ENCODE measurements at regions not wholly inside any gene's neighbourhood (a gene's known extent, or its start where the extent isn't known, plus 50 kb on each side); places are given as distances from the start of the nearest gene placed in this dataset.
A peak's percentile ranks its signal among the peaks of the same experiment; 100 is the strongest.

DNA sequence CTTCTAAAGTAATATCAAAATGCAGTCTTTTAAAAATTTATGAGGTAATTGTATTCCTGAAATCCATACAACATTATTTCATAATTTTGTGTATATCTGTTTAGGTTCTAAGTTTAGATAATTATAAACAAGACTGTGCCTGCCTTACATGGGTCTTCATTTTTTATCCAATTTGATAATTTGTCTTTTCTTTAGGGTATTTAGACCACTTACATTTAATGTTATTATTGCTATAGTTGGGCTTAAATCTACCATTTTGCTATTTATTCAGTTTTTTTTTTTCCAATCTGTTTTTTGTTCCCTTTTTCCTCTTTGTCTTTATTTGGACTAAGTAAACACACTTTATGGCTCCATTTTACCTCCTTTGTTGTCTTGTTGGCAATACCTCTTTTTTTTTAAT is 312.5 kb upstream of the MEX3C start:
- Histone ChIP-seq H3K4me3 (no peak overlapping the region), H3K27ac (no peak overlapping the region), H3K9me3 (peaks cover 5% of the 10 kb centered on the region; the same call in 2 of the 3 replicates), H3K4me1 (peaks cover 5% of the 10 kb centered on the region; the same call in 2 of the 3 replicates), H3K4me2 (no peak overlapping the region)
- no peak for ATAC-seq
- ChIA-PET POLR2A (no interaction called here), CTCF (no interaction called here)
- FAIRE-seq = no peak
- DNase-seq (ENCODE audit: low read depth in 1 of 2, low spot score in 1 of 2) = no peak
- TF ChIP-seq HOXA7 (CRISPR knock-in tag; IDR thresholded peaks at IDR 0.05) = no peak
- no peak for TF ChIP-seq ZFP36 (IDR thresholded peaks at IDR 0.05; ENCODE audit: borderline replicate concordance, partially characterized antibody)
- TF ChIP-seq, protein P1, sequence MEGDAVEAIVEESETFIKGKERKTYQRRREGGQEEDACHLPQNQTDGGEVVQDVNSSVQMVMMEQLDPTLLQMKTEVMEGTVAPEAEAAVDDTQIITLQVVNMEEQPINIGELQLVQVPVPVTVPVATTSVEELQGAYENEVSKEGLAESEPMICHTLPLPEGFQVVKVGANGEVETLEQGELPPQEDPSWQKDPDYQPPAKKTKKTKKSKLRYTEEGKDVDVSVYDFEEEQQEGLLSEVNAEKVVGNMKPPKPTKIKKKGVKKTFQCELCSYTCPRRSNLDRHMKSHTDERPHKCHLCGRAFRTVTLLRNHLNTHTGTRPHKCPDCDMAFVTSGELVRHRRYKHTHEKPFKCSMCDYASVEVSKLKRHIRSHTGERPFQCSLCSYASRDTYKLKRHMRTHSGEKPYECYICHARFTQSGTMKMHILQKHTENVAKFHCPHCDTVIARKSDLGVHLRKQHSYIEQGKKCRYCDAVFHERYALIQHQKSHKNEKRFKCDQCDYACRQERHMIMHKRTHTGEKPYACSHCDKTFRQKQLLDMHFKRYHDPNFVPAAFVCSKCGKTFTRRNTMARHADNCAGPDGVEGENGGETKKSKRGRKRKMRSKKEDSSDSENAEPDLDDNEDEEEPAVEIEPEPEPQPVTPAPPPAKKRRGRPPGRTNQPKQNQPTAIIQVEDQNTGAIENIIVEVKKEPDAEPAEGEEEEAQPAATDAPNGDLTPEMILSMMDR (IDR thresholded peaks at IDR 0.05) = no peak
- TF ChIP-seq HOXB5 (CRISPR knock-in tag; IDR thresholded peaks at IDR 0.05) = no peak
- no peak for TF ChIP-seq NFE2L2 (conservative IDR thresholded peaks at IDR 0.05; ENCODE audit: low read length)
- TF ChIP-seq, protein P2, sequence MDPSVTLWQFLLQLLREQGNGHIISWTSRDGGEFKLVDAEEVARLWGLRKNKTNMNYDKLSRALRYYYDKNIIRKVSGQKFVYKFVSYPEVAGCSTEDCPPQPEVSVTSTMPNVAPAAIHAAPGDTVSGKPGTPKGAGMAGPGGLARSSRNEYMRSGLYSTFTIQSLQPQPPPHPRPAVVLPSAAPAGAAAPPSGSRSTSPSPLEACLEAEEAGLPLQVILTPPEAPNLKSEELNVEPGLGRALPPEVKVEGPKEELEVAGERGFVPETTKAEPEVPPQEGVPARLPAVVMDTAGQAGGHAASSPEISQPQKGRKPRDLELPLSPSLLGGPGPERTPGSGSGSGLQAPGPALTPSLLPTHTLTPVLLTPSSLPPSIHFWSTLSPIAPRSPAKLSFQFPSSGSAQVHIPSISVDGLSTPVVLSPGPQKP (IDR thresholded peaks at IDR 0.05; ENCODE audit: low read depth, low read length) = no peak
- no peak for TF ChIP-seq HEYL (CRISPR knock-in tag; IDR thresholded peaks at IDR 0.05)
- no peak for TF ChIP-seq SREBF2 (IDR thresholded peaks at IDR 0.05)
- no peak for TF ChIP-seq RFX5 (IDR thresholded peaks at IDR 0.05)
- TF ChIP-seq, protein P3, sequence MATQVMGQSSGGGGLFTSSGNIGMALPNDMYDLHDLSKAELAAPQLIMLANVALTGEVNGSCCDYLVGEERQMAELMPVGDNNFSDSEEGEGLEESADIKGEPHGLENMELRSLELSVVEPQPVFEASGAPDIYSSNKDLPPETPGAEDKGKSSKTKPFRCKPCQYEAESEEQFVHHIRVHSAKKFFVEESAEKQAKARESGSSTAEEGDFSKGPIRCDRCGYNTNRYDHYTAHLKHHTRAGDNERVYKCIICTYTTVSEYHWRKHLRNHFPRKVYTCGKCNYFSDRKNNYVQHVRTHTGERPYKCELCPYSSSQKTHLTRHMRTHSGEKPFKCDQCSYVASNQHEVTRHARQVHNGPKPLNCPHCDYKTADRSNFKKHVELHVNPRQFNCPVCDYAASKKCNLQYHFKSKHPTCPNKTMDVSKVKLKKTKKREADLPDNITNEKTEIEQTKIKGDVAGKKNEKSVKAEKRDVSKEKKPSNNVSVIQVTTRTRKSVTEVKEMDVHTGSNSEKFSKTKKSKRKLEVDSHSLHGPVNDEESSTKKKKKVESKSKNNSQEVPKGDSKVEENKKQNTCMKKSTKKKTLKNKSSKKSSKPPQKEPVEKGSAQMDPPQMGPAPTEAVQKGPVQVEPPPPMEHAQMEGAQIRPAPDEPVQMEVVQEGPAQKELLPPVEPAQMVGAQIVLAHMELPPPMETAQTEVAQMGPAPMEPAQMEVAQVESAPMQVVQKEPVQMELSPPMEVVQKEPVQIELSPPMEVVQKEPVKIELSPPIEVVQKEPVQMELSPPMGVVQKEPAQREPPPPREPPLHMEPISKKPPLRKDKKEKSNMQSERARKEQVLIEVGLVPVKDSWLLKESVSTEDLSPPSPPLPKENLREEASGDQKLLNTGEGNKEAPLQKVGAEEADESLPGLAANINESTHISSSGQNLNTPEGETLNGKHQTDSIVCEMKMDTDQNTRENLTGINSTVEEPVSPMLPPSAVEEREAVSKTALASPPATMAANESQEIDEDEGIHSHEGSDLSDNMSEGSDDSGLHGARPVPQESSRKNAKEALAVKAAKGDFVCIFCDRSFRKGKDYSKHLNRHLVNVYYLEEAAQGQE (IDR thresholded peaks at IDR 0.05) = no peak
- no peak for TF ChIP-seq CBX8 (IDR thresholded peaks at IDR 0.05)
- no peak for TF ChIP-seq SMC3 (IDR thresholded peaks at IDR 0.05)
- no peak for TF ChIP-seq BHLHE40 (IDR thresholded peaks at IDR 0.05; ENCODE audit: low read depth, low read length)
- no peak for TF ChIP-seq KDM1A (IDR thresholded peaks at IDR 0.05; ENCODE audit: low read depth)

DNA sequence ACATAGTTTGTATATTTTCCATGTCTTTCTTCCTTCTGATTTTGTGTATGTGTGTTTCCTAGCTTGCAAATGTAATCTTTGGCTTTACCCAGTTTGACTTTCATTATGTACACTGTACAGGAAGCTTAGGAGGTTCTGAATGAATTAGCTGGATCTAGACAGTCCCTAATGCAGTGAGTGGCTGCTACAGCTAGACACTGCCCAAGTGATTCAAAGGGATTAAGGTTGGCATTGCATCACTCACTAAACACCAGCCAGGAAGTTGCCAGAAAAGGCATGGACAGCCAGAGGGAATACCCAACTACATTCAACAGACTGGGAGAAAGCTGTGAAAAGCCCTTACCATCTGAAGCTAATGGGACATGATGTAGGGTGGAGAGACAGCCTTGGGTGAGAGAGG is 316.0 kb upstream of the MEX3C start:
- TF ChIP-seq HOXB13 (CRISPR knock-in tag; IDR thresholded peaks at IDR 0.05; ENCODE audit: low read depth) = no peak
- peak in 1 of 2 experiments; percentile 33; a peak in 1 of 4 replicates for TF ChIP-seq CEBPB (IDR thresholded peaks at IDR 0.05)
- H3K4me1 ChIP-seq = peaks cover 5% of the 10 kb centered on the region; the same call in 2 of the 3 replicates
- FAIRE-seq = no peak
- POLR2A ChIA-PET = interaction anchor here (0.7 kb wide), 1 partner anchor 316 kb away, joined by 3 read pairs; the partner anchor contains the start of gene MEX3C
- H3K4me2 ChIP-seq = peak overlapping the region; percentile 12; the same call in 1 of the 3 replicates
- H3K27ac ChIP-seq = peak overlapping the region; percentile 29 to 60; a peak in 5 of 6 replicates
- CTCF ChIA-PET = interaction anchor here (0.8 to 1.4 kb wide), 2 partner anchors 10 to 15 kb away, joined by 3 read pairs; no protein-coding TSS in a partner anchor
- ATAC-seq = peak; percentile 55 to 77; a peak in 4 of 6 replicates
- peak in 1 of 2 experiments; percentile 48 for DNase-seq (ENCODE audit: low read depth in 1 of 2, low spot score in 1 of 2)
- H3K9me3 ChIP-seq = peaks cover under 1% of the 10 kb centered on the region; the same call in 1 of the 3 replicates
- H3K4me3 ChIP-seq = no peak overlapping the region

DNA sequence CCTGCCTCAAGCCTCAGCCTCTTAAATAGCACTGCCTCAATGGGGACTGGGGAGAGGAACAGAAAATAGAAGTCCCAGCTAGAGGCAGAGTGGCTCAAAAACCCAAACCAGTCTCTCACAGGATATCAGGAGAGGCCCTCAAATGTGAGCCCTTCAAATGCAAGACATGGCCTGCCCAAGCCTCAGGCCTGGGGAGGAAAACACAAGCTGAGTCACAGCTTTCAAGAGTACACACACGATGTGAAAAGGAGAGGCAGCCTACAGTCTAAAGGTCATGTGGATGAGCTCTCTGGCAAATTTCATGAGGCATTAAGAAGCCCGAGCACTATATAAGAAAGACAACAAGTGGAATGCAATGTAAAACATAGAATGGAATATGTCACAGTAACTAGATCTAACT is 316.6 kb upstream of the MEX3C start:
- Histone ChIP-seq H3K9me3 (no peaks in the 10 kb centered on the region; the same call in 2 of the 3 replicates), H3K4me1 (peaks cover 5% of the 10 kb centered on the region; the same call in 2 of the 3 replicates), H3K27ac (peak overlapping the region; percentile 29 to 60; a peak in 5 of 6 replicates), H3K4me2 (peak overlapping the region; percentile 12; the same call in 1 of the 3 replicates), H3K4me3 (no peak overlapping the region)
- ChIA-PET CTCF (interaction anchor here (0.8 to 1.4 kb wide), 2 partner anchors 10 to 15 kb away, joined by 3 read pairs; no protein-coding TSS in a partner anchor), POLR2A (no interaction called here)
- FAIRE-seq = no peak
- TF ChIP-seq CHD2 (IDR thresholded peaks at IDR 0.05; ENCODE audit: low read length, partially characterized antibody) (no peak), SREBF2 (IDR thresholded peaks at IDR 0.05) (no peak)
- TF ChIP-seq, protein P4, sequence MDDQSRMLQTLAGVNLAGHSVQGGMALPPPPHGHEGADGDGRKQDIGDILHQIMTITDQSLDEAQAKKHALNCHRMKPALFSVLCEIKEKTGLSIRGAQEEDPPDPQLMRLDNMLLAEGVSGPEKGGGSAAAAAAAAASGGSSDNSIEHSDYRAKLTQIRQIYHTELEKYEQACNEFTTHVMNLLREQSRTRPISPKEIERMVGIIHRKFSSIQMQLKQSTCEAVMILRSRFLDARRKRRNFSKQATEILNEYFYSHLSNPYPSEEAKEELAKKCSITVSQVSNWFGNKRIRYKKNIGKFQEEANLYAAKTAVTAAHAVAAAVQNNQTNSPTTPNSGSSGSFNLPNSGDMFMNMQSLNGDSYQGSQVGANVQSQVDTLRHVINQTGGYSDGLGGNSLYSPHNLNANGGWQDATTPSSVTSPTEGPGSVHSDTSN (IDR thresholded peaks at IDR 0.05) = no peak
- 31% methylated on average over 2 of the region's 2 CpGs for WGBS (ENCODE audit: missing lambda C conversion rate)
- ATAC-seq = peak in 1 of 2 experiments; percentile 60; a peak in 2 of 6 replicates
- DNase-seq (ENCODE audit: low read depth in 1 of 2, low spot score in 1 of 2) = peak in 1 of 2 experiments; percentile 36

Measured in A549 (cell line).